ENCODE measurements at regions not wholly inside any gene's neighbourhood (a gene's known extent, or its start where the extent isn't known, plus 50 kb on each side); places are given as distances from the start of the nearest gene placed in this dataset.

DNA sequence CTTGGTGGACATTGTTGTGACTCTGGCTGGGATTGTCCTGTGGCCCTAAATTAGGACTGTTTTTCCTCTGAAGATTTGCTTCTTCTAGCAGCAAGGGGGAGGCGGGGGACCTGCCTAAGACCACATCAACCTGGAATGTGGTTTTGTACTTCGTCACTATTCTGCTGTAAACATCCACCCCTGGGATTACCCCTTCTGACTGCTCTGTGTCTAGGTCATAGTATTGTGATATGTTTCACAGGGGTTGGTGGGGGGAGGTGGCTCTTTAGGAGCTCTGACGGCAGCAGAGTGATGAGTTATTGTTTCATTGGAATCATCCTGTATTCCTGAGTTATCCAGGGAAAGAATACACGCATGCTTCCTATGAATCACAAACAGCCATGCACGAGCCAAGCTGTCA, 226.4 kb upstream of the MYT1L start:
- H3K79me2 ChIP-seq (ENCODE audit: insufficient read depth, low read depth, low read length) = no peaks in the 10 kb centered on the region
- POLR2A ChIA-PET = no interaction called here

GRCh38 chr2:2550856-2551255, 219.8 kb upstream of the MYT1L start:
- no TSS peak for BruUV-seq (replicated peaks)
- Histone ChIP-seq H3K36me3 (ENCODE audit: insufficient read depth, low read length) (no peaks in the 10 kb centered on the region), H3K9me3 (ENCODE audit: low read length) (no peaks in the 10 kb centered on the region), H3K4me3 (ENCODE audit: low read depth, low read length, poor library complexity, severe bottlenecking) (no peak overlapping the region), H2AFZ (ENCODE audit: low read length) (no peak overlapping the region), H3K4me2 (ENCODE audit: low read length) (no peak overlapping the region), H3K79me2 (ENCODE audit: insufficient read depth, low read depth, low read length) (no peaks in the 10 kb centered on the region), H4K20me1 (ENCODE audit: insufficient read depth, low read length) (no peaks in the 10 kb centered on the region), H3K4me1 (ENCODE audit: insufficient read depth, low read length, poor library complexity, severe bottlenecking) (no peaks in the 10 kb centered on the region), H3K9me2 (ENCODE audit: insufficient read depth, low read length) (no peaks in the 10 kb centered on the region), H3K27ac (ENCODE audit: low read depth, low read length, poor library complexity, severe bottlenecking) (no peak overlapping the region)
- ChIA-PET POLR2A (interaction anchor here (1.1 kb wide), 1 partner anchor 11 kb away, joined by 3 read pairs; no protein-coding TSS in a partner anchor), CTCF (ENCODE audit: unreplicated experiment) (no interaction called here)
- no peak for TF ChIP-seq CTCF (conservative IDR thresholded peaks at IDR 0.05; ENCODE audit: low read length)
- intact Hi-C loops (cut with micrococcal nuclease; ENCODE audit: unreplicated experiment) = no loop called here
- no peak for DNase-seq (ENCODE audit: low spot score)

More for the DNA sequence above, 226.4 kb upstream of the MYT1L start:
- H3K36me3 ChIP-seq (ENCODE audit: insufficient read depth, low read length) = no peaks in the 10 kb centered on the region
- no peaks in the 10 kb centered on the region for H4K20me1 ChIP-seq (ENCODE audit: insufficient read depth, low read length)
- H3K4me2 ChIP-seq (ENCODE audit: low read length) = no peak overlapping the region
- H3K9me3 ChIP-seq (ENCODE audit: low read length) = no peaks in the 10 kb centered on the region
- TF ChIP-seq EZH2phosphoT487 (IDR thresholded peaks at IDR 0.05; ENCODE audit: borderline replicate concordance, low read depth, low read length) (no peak), CTCF (conservative IDR thresholded peaks at IDR 0.05; ENCODE audit: low read length) (no peak)
- no peak for DNase-seq (ENCODE audit: low spot score)
- H3K9me2 ChIP-seq (ENCODE audit: insufficient read depth, low read length) = no peaks in the 10 kb centered on the region
- CTCF ChIA-PET (ENCODE audit: unreplicated experiment) = no interaction called here
- BruUV-seq (replicated peaks) = no TSS peak
- no peaks in the 10 kb centered on the region for H3K4me1 ChIP-seq (ENCODE audit: insufficient read depth, low read length, poor library complexity, severe bottlenecking)
- intact Hi-C loops (cut with micrococcal nuclease; ENCODE audit: unreplicated experiment) = no loop called here
- H3K27ac ChIP-seq (ENCODE audit: low read depth, low read length, poor library complexity, severe bottlenecking) = no peak overlapping the region
- no peak overlapping the region for H2AFZ ChIP-seq (ENCODE audit: low read length)
- H3K4me3 ChIP-seq (ENCODE audit: low read depth, low read length, poor library complexity, severe bottlenecking) = no peak overlapping the region

GRCh38 chr2:2547911-2548310, 216.8 kb upstream of the MYT1L start:
- H3K4me3 ChIP-seq (ENCODE audit: low read depth, low read length, poor library complexity, severe bottlenecking) = no peak overlapping the region
- no peak for DNase-seq (ENCODE audit: low spot score)
- no peaks in the 10 kb centered on the region for H3K9me3 ChIP-seq (ENCODE audit: low read length)
- intact Hi-C loops (cut with micrococcal nuclease; ENCODE audit: unreplicated experiment) = no loop called here
- H3K9me2 ChIP-seq (ENCODE audit: insufficient read depth, low read length) = no peaks in the 10 kb centered on the region
- H2AFZ ChIP-seq (ENCODE audit: low read length) = no peak overlapping the region
- H3K4me1 ChIP-seq (ENCODE audit: insufficient read depth, low read length, poor library complexity, severe bottlenecking) = no peaks in the 10 kb centered on the region
- H4K20me1 ChIP-seq (ENCODE audit: insufficient read depth, low read length) = no peaks in the 10 kb centered on the region
- H3K27ac ChIP-seq (ENCODE audit: low read depth, low read length, poor library complexity, severe bottlenecking) = no peak overlapping the region
- ChIA-PET POLR2A (no interaction called here), CTCF (ENCODE audit: unreplicated experiment) (no interaction called here)
- H3K4me2 ChIP-seq (ENCODE audit: low read length) = no peak overlapping the region
- TF ChIP-seq CTCF (conservative IDR thresholded peaks at IDR 0.05; ENCODE audit: low read length) (no peak), EZH2phosphoT487 (IDR thresholded peaks at IDR 0.05; ENCODE audit: borderline replicate concordance, low read depth, low read length) (no peak)
- H3K79me2 ChIP-seq (ENCODE audit: insufficient read depth, low read depth, low read length) = no peaks in the 10 kb centered on the region
- no peaks in the 10 kb centered on the region for H3K36me3 ChIP-seq (ENCODE audit: insufficient read depth, low read length)
- BruUV-seq (replicated peaks) = no TSS peak
